ENCODE measurements at regions not wholly inside any gene's neighbourhood (a gene's known extent, or its start where the extent isn't known, plus 50 kb on each side); places are given as distances from the start of the nearest gene placed in this dataset.

DNA sequence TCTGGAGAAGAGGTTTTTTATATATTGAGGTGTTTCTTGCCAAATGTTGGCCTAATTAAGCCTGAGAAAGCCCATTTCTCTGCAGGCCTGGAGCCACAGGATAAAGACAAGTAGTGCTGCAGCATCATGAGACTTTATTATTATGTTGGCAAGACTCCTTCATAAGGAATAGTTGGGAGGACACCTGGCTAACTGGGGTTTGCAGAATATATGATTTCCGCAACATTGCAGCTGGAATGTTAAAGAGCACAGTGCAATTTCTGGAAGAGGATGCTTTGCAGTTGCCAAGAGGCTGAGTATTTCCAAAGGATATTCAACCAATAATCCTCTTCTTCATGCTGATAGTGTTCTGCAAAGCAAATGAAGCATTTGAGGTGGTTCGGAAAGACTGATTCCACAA lies 1512.8 kb upstream of the LRRTM3 start:
- peaks cover 14% of the 10 kb centered on the region for H3K9me3 ChIP-seq (ENCODE audit: low read depth, low read length, poor library complexity, severe bottlenecking)
- H3K36me3 ChIP-seq (ENCODE audit: insufficient read depth, low read length, poor library complexity, severe bottlenecking), result no peaks in the 10 kb centered on the region
- intact Hi-C loops (cut with micrococcal nuclease; ENCODE audit: unreplicated experiment), result no loop called here
- ChIA-PET CTCF (no interaction called here), POLR2A (ENCODE audit: low non-redundant PET) (no interaction called here)
- H3K27ac ChIP-seq (ENCODE audit: low read depth, low read length, poor library complexity, severe bottlenecking), result no peak overlapping the region
- no peaks in the 10 kb centered on the region for H3K27me3 ChIP-seq (replicated peaks; ENCODE audit: insufficient read depth, low read depth, low read length, poor library complexity)
- no peaks in the 10 kb centered on the region for H3K4me1 ChIP-seq (ENCODE audit: insufficient read depth, low read length, poor library complexity, severe bottlenecking)
- H3K4me3 ChIP-seq (ENCODE audit: low read depth, low read length, poor library complexity, severe bottlenecking), result no peak overlapping the region
- no TSS peak for BruUV-seq (replicated peaks)
- DNase-seq (ENCODE audit: low spot score), result no peak
- TF ChIP-seq EZH2 (IDR thresholded peaks at IDR 0.05; ENCODE audit: borderline replicate concordance, low read depth, low read length, poor library complexity, severe bottlenecking), result no peak
- TF ChIP-seq, protein P1, sequence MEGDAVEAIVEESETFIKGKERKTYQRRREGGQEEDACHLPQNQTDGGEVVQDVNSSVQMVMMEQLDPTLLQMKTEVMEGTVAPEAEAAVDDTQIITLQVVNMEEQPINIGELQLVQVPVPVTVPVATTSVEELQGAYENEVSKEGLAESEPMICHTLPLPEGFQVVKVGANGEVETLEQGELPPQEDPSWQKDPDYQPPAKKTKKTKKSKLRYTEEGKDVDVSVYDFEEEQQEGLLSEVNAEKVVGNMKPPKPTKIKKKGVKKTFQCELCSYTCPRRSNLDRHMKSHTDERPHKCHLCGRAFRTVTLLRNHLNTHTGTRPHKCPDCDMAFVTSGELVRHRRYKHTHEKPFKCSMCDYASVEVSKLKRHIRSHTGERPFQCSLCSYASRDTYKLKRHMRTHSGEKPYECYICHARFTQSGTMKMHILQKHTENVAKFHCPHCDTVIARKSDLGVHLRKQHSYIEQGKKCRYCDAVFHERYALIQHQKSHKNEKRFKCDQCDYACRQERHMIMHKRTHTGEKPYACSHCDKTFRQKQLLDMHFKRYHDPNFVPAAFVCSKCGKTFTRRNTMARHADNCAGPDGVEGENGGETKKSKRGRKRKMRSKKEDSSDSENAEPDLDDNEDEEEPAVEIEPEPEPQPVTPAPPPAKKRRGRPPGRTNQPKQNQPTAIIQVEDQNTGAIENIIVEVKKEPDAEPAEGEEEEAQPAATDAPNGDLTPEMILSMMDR (conservative IDR thresholded peaks at IDR 0.05; ENCODE audit: low read depth, low read length), result no peak

DNA sequence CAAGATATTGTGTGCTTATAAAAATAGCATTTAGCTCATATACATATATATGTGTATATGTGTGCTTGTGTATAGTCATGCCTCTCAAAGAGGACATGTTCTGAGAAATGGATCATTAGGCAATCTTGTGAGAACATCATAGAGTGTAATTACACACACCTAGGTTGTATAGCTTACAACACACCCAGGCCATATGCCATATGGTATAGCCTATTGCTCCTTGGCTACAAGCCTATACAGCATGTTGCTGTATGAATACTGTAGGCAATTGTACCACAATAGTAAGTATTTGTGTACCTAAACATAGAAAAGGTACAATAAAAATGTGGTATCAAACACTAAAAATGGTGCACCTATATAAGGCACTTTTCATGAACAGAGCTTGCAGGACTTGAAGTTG lies 1510.5 kb upstream of the LRRTM3 start:
- Histone ChIP-seq H3K27me3 (replicated peaks; ENCODE audit: insufficient read depth, low read depth, low read length, poor library complexity) (no peaks in the 10 kb centered on the region), H3K36me3 (ENCODE audit: insufficient read depth, low read length, poor library complexity, severe bottlenecking) (no peaks in the 10 kb centered on the region), H3K4me3 (ENCODE audit: low read depth, low read length, poor library complexity, severe bottlenecking) (no peak overlapping the region), H3K4me1 (ENCODE audit: insufficient read depth, low read length, poor library complexity, severe bottlenecking) (no peaks in the 10 kb centered on the region), H3K9me3 (ENCODE audit: low read depth, low read length, poor library complexity, severe bottlenecking) (peaks cover 14% of the 10 kb centered on the region), H3K27ac (ENCODE audit: low read depth, low read length, poor library complexity, severe bottlenecking) (no peak overlapping the region)
- POLR2A ChIA-PET (ENCODE audit: low non-redundant PET), result no interaction called here
- DNase-seq (ENCODE audit: low spot score), result no peak
- intact Hi-C loops (cut with micrococcal nuclease; ENCODE audit: unreplicated experiment), result no loop called here
- BruUV-seq (replicated peaks), result no TSS peak
- CTCF ChIA-PET, result no interaction called here
- TF ChIP-seq EZH2 (IDR thresholded peaks at IDR 0.05; ENCODE audit: borderline replicate concordance, low read depth, low read length, poor library complexity, severe bottlenecking), result no peak
- TF ChIP-seq, protein P1 (conservative IDR thresholded peaks at IDR 0.05; ENCODE audit: low read depth, low read length), result no peak

DNA sequence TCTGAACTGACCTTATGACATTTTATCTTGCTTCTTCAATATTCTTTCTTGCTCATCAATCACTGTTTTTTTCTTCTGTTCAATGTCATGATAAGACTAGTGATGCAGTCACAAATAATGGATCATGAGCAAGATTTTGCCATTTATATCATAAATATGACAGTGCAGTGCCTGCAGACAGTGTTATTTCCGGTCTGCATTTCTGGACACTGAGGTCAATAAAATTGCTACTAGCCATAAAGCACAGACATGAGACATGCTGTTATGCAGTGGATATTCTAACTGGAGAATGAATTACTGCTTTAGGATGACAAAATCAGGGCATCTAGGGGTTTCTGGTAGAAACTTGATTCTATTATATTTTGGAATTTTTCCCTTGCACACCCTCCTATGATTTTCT lies 1509.7 kb upstream of the LRRTM3 start:
- Histone ChIP-seq H3K36me3 (ENCODE audit: insufficient read depth, low read length, poor library complexity, severe bottlenecking) (no peaks in the 10 kb centered on the region), H3K27ac (ENCODE audit: low read depth, low read length, poor library complexity, severe bottlenecking) (no peak overlapping the region), H3K9me3 (ENCODE audit: low read depth, low read length, poor library complexity, severe bottlenecking) (peaks cover 14% of the 10 kb centered on the region), H3K27me3 (replicated peaks; ENCODE audit: insufficient read depth, low read depth, low read length, poor library complexity) (no peaks in the 10 kb centered on the region), H3K4me3 (ENCODE audit: low read depth, low read length, poor library complexity, severe bottlenecking) (no peak overlapping the region), H3K4me1 (ENCODE audit: insufficient read depth, low read length, poor library complexity, severe bottlenecking) (no peaks in the 10 kb centered on the region)
- CTCF ChIA-PET, result no interaction called here
- DNase-seq (ENCODE audit: low spot score), result no peak
- intact Hi-C loops (cut with micrococcal nuclease; ENCODE audit: unreplicated experiment), result no loop called here
- POLR2A ChIA-PET (ENCODE audit: low non-redundant PET), result no interaction called here
- TF ChIP-seq, protein P1 (conservative IDR thresholded peaks at IDR 0.05; ENCODE audit: low read depth, low read length), result no peak
- TF ChIP-seq EZH2 (IDR thresholded peaks at IDR 0.05; ENCODE audit: borderline replicate concordance, low read depth, low read length, poor library complexity, severe bottlenecking), result no peak
- no TSS peak for BruUV-seq (replicated peaks)

Data from A673 (cell line).